SU-DHL-6 (cell line): ENCODE measurements at regions not wholly inside any gene's neighbourhood (a gene's known extent, or its start where the extent isn't known, plus 50 kb on each side); places are given as distances from the start of the nearest gene placed in this dataset.

Experiments used
- CTCF ChIP-seq: fragments of 200-600 bp; sonication (generic); IDR thresholded peaks from one replicate; pipeline ENCODE4 v1.5.1; 2017; ENCODE audit warnings: antibody characterized with exemption, mild to moderate bottlenecking, low read length, moderate library complexity; ENCODE audit not compliant: insufficient read depth, poor library complexity, severe bottlenecking
- EZH2phosphoT487 ChIP-seq: fragments of 200-600 bp; sonication (generic), shearing (Covaris generic); conservative IDR thresholded peaks from 2 replicates; pipeline ENCODE4 v1.6.1; 2018; ENCODE audit warnings: mild to moderate bottlenecking, antibody characterized with exemption, low read length, moderate library complexity, mixed read lengths

- TF ChIP-seq CTCF (no peak), EZH2phosphoT487 (no peak)
Observed at GRCh38 chr13:58946274-58946673, 1217.5 kb downstream of the DIAPH3 start.
